Fibroblast of mammary gland (primary cell): ENCODE measurements at regions not wholly inside any gene's neighbourhood (a gene's known extent, or its start where the extent isn't known, plus 50 kb on each side); places are given as distances from the start of the nearest gene placed in this dataset.
"Not testable (repeated sequence)": the region's sequence is repeated elsewhere in the genome, so short reads cannot be mapped to it uniquely, and the experiment has no call there.

Source experiments
- DNase-seq: peaks from one replicate; pipeline ENCODE4 v3.0.0-alpha.2; 2010; ENCODE audit warnings: low read depth
- H3K4me3 ChIP-seq: 2 replicates; pipeline ENCODE4 v1.5.1; 2011; ENCODE audit warnings: low read depth, mild to moderate bottlenecking, low read length, moderate library complexity; ENCODE audit not compliant: control insufficient read depth
- TF ChIP-seq, protein P1 (sequence below): conservative IDR thresholded peaks from 2 replicates; pipeline ENCODE4 v1.5.1; 2011; ENCODE audit warnings: low read depth, low read length, inconsistent platforms; ENCODE audit not compliant: control insufficient read depth, insufficient read depth

DNA sequence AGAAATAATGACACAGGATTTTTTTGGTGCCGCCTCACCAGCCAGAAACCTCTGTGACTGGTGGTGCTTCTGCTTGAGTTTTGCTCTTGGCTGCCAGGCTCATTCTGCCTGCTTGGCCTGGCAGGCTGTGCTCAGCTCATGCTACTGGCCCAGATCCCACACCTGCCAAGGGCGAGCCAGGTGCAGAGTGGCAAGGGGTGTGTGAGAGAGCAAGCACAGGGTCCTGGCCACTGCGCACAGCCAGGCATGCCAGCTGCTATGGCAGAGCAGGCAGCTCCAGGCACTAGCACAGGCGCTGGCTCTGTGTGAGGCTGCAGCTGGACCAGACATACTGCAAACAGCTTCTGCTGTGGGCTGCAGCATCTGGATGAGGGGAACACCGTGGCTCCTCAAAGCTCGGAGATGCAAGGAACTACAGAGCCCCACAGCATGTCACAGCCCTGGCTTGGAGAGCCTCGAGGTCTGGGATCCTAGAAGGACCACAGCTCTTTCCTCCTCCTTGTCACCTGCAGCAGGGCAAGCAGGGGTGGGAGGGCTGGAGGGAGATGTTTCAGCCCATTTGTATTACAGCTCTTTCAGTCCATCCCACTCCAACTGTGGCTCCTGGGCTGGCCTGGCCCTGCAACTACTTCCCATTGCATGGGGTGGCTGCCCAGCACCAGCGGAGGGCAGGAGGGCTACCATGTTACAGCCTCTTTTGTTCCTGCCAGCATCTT lies 313.4 kb upstream of the SEMA3C start:
- TF ChIP-seq, protein P1, sequence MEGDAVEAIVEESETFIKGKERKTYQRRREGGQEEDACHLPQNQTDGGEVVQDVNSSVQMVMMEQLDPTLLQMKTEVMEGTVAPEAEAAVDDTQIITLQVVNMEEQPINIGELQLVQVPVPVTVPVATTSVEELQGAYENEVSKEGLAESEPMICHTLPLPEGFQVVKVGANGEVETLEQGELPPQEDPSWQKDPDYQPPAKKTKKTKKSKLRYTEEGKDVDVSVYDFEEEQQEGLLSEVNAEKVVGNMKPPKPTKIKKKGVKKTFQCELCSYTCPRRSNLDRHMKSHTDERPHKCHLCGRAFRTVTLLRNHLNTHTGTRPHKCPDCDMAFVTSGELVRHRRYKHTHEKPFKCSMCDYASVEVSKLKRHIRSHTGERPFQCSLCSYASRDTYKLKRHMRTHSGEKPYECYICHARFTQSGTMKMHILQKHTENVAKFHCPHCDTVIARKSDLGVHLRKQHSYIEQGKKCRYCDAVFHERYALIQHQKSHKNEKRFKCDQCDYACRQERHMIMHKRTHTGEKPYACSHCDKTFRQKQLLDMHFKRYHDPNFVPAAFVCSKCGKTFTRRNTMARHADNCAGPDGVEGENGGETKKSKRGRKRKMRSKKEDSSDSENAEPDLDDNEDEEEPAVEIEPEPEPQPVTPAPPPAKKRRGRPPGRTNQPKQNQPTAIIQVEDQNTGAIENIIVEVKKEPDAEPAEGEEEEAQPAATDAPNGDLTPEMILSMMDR, result no peak
- DNase-seq, result no peak
- H3K4me3 ChIP-seq, result no peak overlapping the region

GRCh38 chr7:81231301-81231838 lies 312.5 kb upstream of the SEMA3C start:
- no peak for DNase-seq
- TF ChIP-seq, protein P1, result no peak
- H3K4me3 ChIP-seq, result no peak overlapping the region

- TF ChIP-seq, protein P1, result no peak
- no peak for DNase-seq
- H3K4me3 ChIP-seq, result no peak overlapping the region
Measured at GRCh38 chr7:81226234-81226633, 307.4 kb upstream of the SEMA3C start.

GRCh38 chr7:81222692-81223091 lies 303.8 kb upstream of the SEMA3C start:
- not testable (repeated sequence) for H3K4me3 ChIP-seq, DNase-seq

- H3K4me3 ChIP-seq, result no peak overlapping the region
- DNase-seq, result no peak
- TF ChIP-seq, protein P1, result no peak
Measured at GRCh38 chr7:81221527-81222217, 302.8 kb upstream of the SEMA3C start.

DNA sequence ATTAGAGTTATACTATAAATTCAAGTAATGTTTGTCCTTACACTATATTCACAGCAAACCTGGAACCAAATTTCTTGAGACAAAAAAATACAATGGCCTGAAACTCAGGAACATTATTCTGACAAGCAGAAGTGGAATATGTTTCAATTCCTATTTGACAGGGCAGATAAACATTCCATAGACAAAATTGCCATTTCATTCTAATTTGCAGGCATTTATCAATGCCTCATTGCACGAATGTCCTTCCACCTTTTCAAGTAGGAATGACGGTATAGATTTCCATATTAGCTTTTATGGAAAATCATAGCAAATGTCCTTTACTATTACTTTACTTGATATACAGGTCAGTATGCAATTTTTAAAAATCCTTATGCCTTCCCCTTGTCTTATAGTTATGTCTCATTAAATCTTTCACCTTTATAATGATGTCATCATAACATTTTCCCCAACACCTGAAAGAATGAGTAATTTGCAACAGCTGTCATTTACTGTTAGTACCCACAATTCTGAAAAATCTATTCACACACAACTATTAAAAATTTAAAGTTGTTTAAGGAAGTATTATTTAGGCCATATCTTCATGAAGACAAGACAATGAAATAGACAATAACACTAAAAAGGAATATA lies 299.7 kb upstream of the SEMA3C start:
- no peak overlapping the region for H3K4me3 ChIP-seq
- TF ChIP-seq, protein P1, result no peak
- no peak for DNase-seq

DNA sequence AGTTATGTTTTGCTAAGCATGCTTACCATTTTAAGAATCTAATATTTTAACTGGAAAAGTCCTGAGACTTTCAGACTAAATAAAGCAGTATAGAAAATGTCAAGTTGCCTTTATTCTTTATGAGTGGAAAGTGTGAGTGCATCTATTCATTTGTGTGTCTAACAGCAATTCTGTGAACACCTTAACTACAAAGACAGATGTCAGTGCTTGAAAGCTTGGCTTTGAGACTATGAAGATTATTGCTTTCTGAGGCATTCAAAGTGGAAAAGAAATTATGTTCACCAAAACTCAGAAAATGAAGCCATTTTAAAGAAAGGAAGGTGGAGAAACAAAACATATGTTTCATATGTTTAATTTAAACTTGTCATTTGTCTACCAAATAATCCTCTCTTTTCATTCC lies 294.5 kb upstream of the SEMA3C start:
- no peak overlapping the region for H3K4me3 ChIP-seq
- no peak for DNase-seq
- TF ChIP-seq, protein P1, result no peak
